Neuronal stem cell (in vitro differentiated cells): ENCODE measurements at regions not wholly inside any gene's neighbourhood (a gene's known extent, or its start where the extent isn't known, plus 50 kb on each side); places are given as distances from the start of the nearest gene placed in this dataset.
A peak's percentile ranks its signal among the peaks of the same experiment; 100 is the strongest.

Experiments
- DNase-seq: peaks from one replicate; pipeline ENCODE4 v3.0.0-alpha.2; 2013; ENCODE audit warnings: low spot score
- H2AFZ ChIP-seq: one replicate; pipeline ENCODE4 v1.6.1; 2013; ENCODE audit warnings: mild to moderate bottlenecking, low read length, inconsistent platforms
- H2AK5ac ChIP-seq: 2 replicates; pipeline ENCODE4 v1.6.1; 2013; ENCODE audit warnings: low read depth, mild to moderate bottlenecking, inconsistent platforms, low read length, moderate library complexity, mixed read lengths
- H2BK120ac ChIP-seq: 2 replicates; pipeline ENCODE4 v1.6.1; 2013; ENCODE audit warnings: low read depth, mild to moderate bottlenecking, inconsistent platforms, low read length, moderate library complexity, mixed read lengths
- H2BK12ac ChIP-seq: one replicate; pipeline ENCODE4 v1.6.1; 2013; ENCODE audit warnings: low read length, inconsistent platforms
- H2BK15ac ChIP-seq: 2 replicates; pipeline ENCODE4 v1.6.1; 2013; ENCODE audit warnings: mild to moderate bottlenecking, low read length, inconsistent platforms, mixed read lengths
- H2BK5ac ChIP-seq: one replicate; pipeline ENCODE4 v1.6.1; 2013; ENCODE audit warnings: inconsistent platforms, mild to moderate bottlenecking, low read length, moderate library complexity
- H3K14ac ChIP-seq: one replicate; pipeline ENCODE4 v1.6.1; 2013; ENCODE audit warnings: low read length, inconsistent platforms
- H3K18ac ChIP-seq: 2 replicates; pipeline ENCODE4 v1.6.1; 2013; ENCODE audit warnings: low read length, inconsistent platforms
- H3K23ac ChIP-seq: 2 replicates; pipeline ENCODE4 v1.6.1; 2013; ENCODE audit warnings: low read depth, mild to moderate bottlenecking, mixed read lengths, low read length, inconsistent platforms; ENCODE audit not compliant: poor library complexity
- H3K27ac ChIP-seq: replicated peaks from 3 replicates; pipeline ENCODE4 v1.5.1; 2013; ENCODE audit warnings: low read length, inconsistent platforms
- H3K27me3 ChIP-seq, 3 experiments: 2 replicates each; pipeline ENCODE4 v1.6.1; 2013; ENCODE audit warnings: low read length in 3 of 3, mild to moderate bottlenecking in 2 of 3, inconsistent platforms in 1 of 3, low read depth in 1 of 3, mixed read lengths in 1 of 3, moderate library complexity in 1 of 3; ENCODE audit not compliant: control insufficient read depth in 3 of 3, insufficient read depth in 3 of 3
- H3K36me3 ChIP-seq, 2 donors: replicated peaks in 1 of 2; 2 replicates each; pipeline ENCODE4 v1.6.1; 2013; ENCODE audit warnings: low read length in 2 of 2; ENCODE audit not compliant: control insufficient read depth in 2 of 2, insufficient read depth in 2 of 2
- H3K4ac ChIP-seq: 2 replicates; pipeline ENCODE4 v1.6.1; 2013; ENCODE audit warnings: inconsistent platforms, mild to moderate bottlenecking, low read length, moderate library complexity
- H3K4me1 ChIP-seq, 2 donors: 1 replicate in 1 of 2; 2 replicates in 1 of 2; pipeline ENCODE4 v1.6.1; 2013; ENCODE audit warnings: low read length in 2 of 2, low read depth in 1 of 2; ENCODE audit not compliant: control insufficient read depth in 2 of 2, insufficient read depth in 1 of 2
- H3K4me2 ChIP-seq: one replicate; pipeline ENCODE4 v1.6.1; 2013; ENCODE audit warnings: mild to moderate bottlenecking, low read length, inconsistent platforms; ENCODE audit not compliant: insufficient read depth, poor library complexity, severe bottlenecking
- H3K4me3 ChIP-seq, 2 donors: 2 replicates each; pipeline ENCODE4 v1.5.1; 2013; ENCODE audit warnings: low read length in 2 of 2, mild to moderate bottlenecking in 2 of 2, inconsistent platforms in 1 of 2, moderate library complexity in 1 of 2
- H3K79me1 ChIP-seq: one replicate; pipeline ENCODE4 v1.6.1; 2013; ENCODE audit warnings: low read depth, mild to moderate bottlenecking, inconsistent platforms, low read length, moderate library complexity
- H3K9ac ChIP-seq: one replicate; pipeline ENCODE4 v1.6.1; 2013; ENCODE audit warnings: mild to moderate bottlenecking, low read depth, low read length, inconsistent platforms; ENCODE audit not compliant: poor library complexity
- H3K9me3 ChIP-seq, 2 donors: replicated peaks in 1 of 2; 2 replicates each; pipeline versions ENCODE3 to v1.6.1; 2013; ENCODE audit warnings: low read length in 2 of 2, mild to moderate bottlenecking in 2 of 2, inconsistent platforms in 1 of 2, low read depth in 1 of 2, mixed read lengths in 1 of 2, moderate library complexity in 1 of 2; ENCODE audit not compliant: control insufficient read depth in 2 of 2, insufficient read depth in 1 of 2
- H4K8ac ChIP-seq: one replicate; pipeline ENCODE4 v1.6.1; 2013; ENCODE audit warnings: low read depth, mild to moderate bottlenecking, inconsistent platforms, low read length, moderate library complexity
- H4K91ac ChIP-seq: one replicate; pipeline ENCODE4 v1.6.1; 2013; ENCODE audit warnings: low read length, low read depth, mild to moderate bottlenecking, inconsistent platforms; ENCODE audit not compliant: poor library complexity
- WGBS, 2 donors: extraction: QIAGEN DNeasy Blood & Tissue Kit; methylation state at CpG; one replicate each; pipeline ENCODE4 v1.1.7; 2013; ENCODE audit warnings: missing lambda C conversion rate in 2 of 2, mixed read lengths in 1 of 2; ENCODE audit not compliant: insufficient read length in 2 of 2, insufficient replicate concordance in 1 of 2; ENCODE audit errors: extremely low coverage in 2 of 2; 5-methylcytosine and 5-hydroxymethylcytosine counted together

DNA sequence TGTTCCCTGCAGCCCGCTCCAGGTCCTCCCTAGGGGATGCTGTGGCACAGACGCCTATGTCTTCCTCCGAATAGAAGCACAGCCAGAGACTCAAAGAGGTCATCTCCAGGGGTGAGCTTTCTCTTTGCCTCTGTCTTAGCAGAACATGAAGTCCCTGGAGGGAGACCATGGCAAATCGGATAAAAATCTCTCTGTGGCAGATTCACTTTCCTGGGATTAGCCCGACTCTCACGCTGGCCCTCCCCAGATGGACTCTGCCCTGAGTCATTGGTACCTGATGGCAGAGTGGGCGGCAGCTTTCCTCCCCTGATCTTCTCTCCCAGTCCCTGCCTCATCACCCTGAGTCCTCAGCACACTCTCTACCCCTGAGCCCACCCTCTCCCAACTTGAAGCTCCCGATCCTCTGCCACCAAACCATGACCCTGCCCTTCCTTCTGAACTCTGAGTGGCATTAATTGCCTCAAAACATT is 58.0 kb upstream of the CCDC167 start:
- Histone ChIP-seq H3K9ac (no peak overlapping the region), H4K8ac (no peak overlapping the region), H3K4me2 (no peak overlapping the region), H2BK120ac (no peak overlapping the region), H3K27ac (no peak overlapping the region), H3K27me3 (no peaks in the 10 kb centered on the region), H3K9me3 (peaks cover 2 to 3% of the 10 kb centered on the region in 2 donors), H2AFZ (peak overlapping the region; percentile 71), H3K23ac (peak overlapping the region; percentile 2), H3K79me1 (no peaks in the 10 kb centered on the region), H3K14ac (no peak overlapping the region), H4K91ac (no peak overlapping the region), H2AK5ac (no peak overlapping the region), H3K4ac (no peak overlapping the region), H3K4me3 (no peak overlapping the region), H3K18ac (no peak overlapping the region), H2BK12ac (no peak overlapping the region), H2BK5ac (no peak overlapping the region), H3K36me3 (no peaks in the 10 kb centered on the region), H3K4me1 (peaks cover 46 to 49% of the 10 kb centered on the region in 2 donors), H2BK15ac (peak overlapping the region; percentile 19)
- no peak for DNase-seq
- WGBS, 2 donors: no CpG with 5 or more reads among the region's 8 CpGs

- H2BK12ac ChIP-seq: peak overlapping the region; percentile 11
- no CpG with 5 or more reads among the region's 15 CpGs for WGBS, 2 donors
- no peak overlapping the region for H3K9ac ChIP-seq
- H3K27ac ChIP-seq: no peak overlapping the region
- peak overlapping the region; percentile 19 for H2BK15ac ChIP-seq
- H2AK5ac ChIP-seq: peak overlapping the region; percentile 75
- no peak for DNase-seq
- no peak overlapping the region for H3K4me3 ChIP-seq
- H3K36me3 ChIP-seq: no peaks in the 10 kb centered on the region
- H4K91ac ChIP-seq: no peak overlapping the region
- peaks cover 46 to 52% of the 10 kb centered on the region in 2 donors for H3K4me1 ChIP-seq
- peak overlapping the region; percentile 13 for H3K18ac ChIP-seq
- peak overlapping the region; percentile 7 for H4K8ac ChIP-seq
- no peak overlapping the region for H3K4me2 ChIP-seq
- peak overlapping the region; percentile 2 for H3K23ac ChIP-seq
- H3K9me3 ChIP-seq: peaks cover 2 to 3% of the 10 kb centered on the region in 2 donors
- H3K14ac ChIP-seq: peak overlapping the region; percentile 2
- H2BK5ac ChIP-seq: no peak overlapping the region
- peak overlapping the region; percentile 71 for H2AFZ ChIP-seq
- no peak overlapping the region for H2BK120ac ChIP-seq
- H3K27me3 ChIP-seq: no peaks in the 10 kb centered on the region
- H3K4ac ChIP-seq: no peak overlapping the region
- H3K79me1 ChIP-seq: no peaks in the 10 kb centered on the region
Measured at GRCh38 chr6:37556881-37557644, 57.4 kb upstream of the CCDC167 start.

DNA sequence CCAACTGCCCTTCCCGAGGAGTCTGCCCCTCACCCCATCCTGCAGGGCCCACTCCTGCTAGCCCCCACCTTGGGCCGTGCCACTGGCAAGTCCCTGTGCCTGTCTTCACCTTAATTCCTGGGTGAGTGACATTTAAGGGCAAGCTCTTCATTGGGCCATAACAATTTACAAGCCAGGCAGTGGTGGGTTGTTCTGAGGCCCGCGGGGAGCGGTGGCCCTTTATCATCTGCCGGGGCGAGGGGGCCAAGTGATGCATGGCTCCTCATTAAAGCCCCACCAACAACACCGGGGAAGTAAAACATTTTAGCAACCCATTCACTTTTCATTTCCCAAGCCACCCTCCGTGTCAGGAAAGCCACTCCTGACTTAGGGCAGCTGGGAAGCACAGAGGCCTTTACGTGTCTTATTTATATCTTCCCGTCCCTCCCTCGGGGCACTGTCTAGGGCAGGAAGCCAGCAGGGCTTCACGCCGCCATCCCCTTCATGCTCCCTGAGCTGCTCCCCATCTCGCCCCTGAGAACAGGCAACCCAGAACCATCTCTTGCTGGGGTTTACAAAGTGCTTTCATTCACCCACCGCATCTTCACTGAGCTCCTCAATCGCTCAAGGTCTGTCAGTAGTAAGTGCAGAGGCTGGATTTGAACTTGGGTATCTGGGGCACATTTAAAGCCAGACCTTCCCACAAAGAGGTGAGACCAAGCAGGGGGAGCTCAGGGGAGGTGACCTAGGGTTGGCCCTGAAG is 55.5 kb upstream of the CCDC167 start:
- Histone ChIP-seq H3K14ac (no peak overlapping the region), H3K9me3 (no peaks in the 10 kb centered on the region)

DNA sequence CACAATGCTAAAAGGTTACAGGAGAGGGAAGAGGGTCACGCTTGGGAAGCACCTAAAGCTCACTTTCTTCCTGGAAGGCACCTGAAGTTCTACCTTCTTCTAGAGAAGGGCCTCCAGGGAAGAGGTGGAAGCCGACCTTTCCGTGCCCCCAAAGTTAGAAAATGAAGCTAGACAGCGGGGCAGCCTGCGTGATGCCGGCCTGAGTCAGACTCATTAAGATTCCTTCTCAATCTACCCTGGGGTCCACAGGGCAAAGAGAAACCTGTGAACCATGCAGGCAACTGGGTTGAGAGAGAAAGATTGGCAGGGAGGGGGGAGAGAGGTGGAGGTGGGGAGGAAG is 54.8 kb upstream of the CCDC167 start:
- Histone ChIP-seq H2BK12ac (no peak overlapping the region), H3K9me3 (no peaks in the 10 kb centered on the region), H2BK15ac (no peak overlapping the region), H3K4me3 (no peak overlapping the region), H3K9ac (peak overlapping the region; percentile 7), H3K14ac (no peak overlapping the region), H3K4ac (no peak overlapping the region), H3K27ac (no peak overlapping the region), H2AK5ac (no peak overlapping the region), H2AFZ (peak overlapping the region; percentile 2), H3K36me3 (no peaks in the 10 kb centered on the region), H3K27me3 (no peaks in the 10 kb centered on the region), H3K79me1 (no peaks in the 10 kb centered on the region), H4K91ac (no peak overlapping the region), H3K4me1 (peaks cover 38 to 53% of the 10 kb centered on the region in 2 donors), H2BK120ac (no peak overlapping the region), H2BK5ac (no peak overlapping the region), H3K23ac (no peak overlapping the region), H3K4me2 (no peak overlapping the region), H4K8ac (no peak overlapping the region), H3K18ac (peak overlapping the region; percentile 25)
- no CpG with 5 or more reads among the region's 6 CpGs for WGBS, 2 donors
- DNase-seq: no peak

More for the DNA sequence above, 55.5 kb upstream of the CCDC167 start:
- H3K27me3 ChIP-seq: no peaks in the 10 kb centered on the region
- no peak overlapping the region for H3K9ac ChIP-seq
- H3K27ac ChIP-seq: no peak overlapping the region
- H3K79me1 ChIP-seq: no peaks in the 10 kb centered on the region
- H4K8ac ChIP-seq: no peak overlapping the region
- no peak overlapping the region for H2BK12ac ChIP-seq
- no peak overlapping the region for H3K4ac ChIP-seq
- H3K18ac ChIP-seq: peak overlapping the region; percentile 24
- H2BK120ac ChIP-seq: no peak overlapping the region
- H3K4me2 ChIP-seq: no peak overlapping the region
- peaks cover 45 to 57% of the 10 kb centered on the region in 2 donors for H3K4me1 ChIP-seq
- WGBS, 2 donors: no CpG with 5 or more reads among the region's 17 CpGs
- H2BK15ac ChIP-seq: no peak overlapping the region
- no peaks in the 10 kb centered on the region for H3K36me3 ChIP-seq
- H4K91ac ChIP-seq: no peak overlapping the region
- no peak overlapping the region for H2AFZ ChIP-seq
- no peak overlapping the region for H2BK5ac ChIP-seq
- DNase-seq: no peak
- H2AK5ac ChIP-seq: peak overlapping the region; percentile 29
- H3K4me3 ChIP-seq: no peak overlapping the region
- no peak overlapping the region for H3K23ac ChIP-seq
